ENCODE measurements at regions not wholly inside any gene's neighbourhood (a gene's known extent, or its start where the extent isn't known, plus 50 kb on each side); places are given as distances from the start of the nearest gene placed in this dataset.
A peak's percentile ranks its signal among the peaks of the same experiment; 100 is the strongest.
"Not testable (repeated sequence)": the region's sequence is repeated elsewhere in the genome, so short reads cannot be mapped to it uniquely, and the experiment has no call there.

DNA sequence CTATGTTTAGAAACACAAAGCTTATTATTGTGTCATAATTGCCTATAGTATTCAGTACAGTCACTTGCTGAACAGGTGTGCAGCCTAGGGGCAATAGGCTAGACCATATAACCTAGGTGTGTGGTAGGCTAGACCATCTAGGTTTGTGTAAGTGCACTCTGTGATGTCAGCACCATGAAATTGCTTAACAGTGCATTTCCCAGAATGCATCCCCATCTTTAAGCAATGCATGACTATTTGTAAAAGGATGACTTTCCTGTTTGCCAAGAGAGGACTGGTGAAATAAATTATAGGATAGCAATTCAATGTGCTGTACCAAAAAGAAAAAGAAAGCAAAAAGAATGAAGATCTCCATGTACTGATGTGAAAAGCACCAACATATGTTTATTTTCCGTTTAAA lies 288.7 kb upstream of the AUTS2 start:
- DNase-seq = no peak

DNA sequence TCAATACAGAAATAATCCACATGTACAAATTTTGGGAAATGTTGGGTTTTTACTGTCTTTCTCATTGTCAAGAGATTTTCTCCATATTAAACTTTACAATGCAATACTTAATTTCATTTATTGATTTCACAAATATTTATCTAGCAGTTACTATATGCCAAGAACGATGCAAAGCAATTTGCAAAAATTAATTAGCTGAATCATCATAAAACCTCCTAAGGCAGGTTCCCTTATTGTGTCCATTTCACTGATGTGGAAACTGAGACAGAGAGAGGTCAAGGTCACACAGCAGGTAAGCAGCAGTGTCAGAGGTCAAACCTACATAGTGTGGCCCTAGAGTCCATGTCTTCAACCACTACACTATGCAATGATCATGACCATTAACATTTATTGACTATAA lies 286.8 kb upstream of the AUTS2 start:
- no peak for DNase-seq

DNA sequence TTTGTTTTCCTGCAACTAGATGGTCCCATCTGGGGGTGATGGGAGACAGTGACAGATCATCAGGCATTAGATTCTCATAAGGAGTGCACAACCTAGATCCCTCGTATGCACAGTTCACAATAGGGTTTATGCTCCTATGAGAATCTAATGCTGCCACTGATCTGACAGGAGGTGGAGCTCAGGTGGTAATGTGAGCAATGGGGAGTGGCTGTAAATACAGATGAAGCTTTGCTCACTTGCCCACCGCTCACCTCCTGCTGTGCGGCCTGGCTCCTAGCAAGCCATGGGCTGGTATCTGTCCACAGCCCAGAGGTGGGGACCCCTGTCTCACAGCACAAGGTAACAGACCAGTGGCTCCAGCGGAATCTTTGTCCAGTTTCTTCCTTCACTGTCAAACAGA lies 284.4 kb upstream of the AUTS2 start:
- not testable (repeated sequence) for DNase-seq

DNA sequence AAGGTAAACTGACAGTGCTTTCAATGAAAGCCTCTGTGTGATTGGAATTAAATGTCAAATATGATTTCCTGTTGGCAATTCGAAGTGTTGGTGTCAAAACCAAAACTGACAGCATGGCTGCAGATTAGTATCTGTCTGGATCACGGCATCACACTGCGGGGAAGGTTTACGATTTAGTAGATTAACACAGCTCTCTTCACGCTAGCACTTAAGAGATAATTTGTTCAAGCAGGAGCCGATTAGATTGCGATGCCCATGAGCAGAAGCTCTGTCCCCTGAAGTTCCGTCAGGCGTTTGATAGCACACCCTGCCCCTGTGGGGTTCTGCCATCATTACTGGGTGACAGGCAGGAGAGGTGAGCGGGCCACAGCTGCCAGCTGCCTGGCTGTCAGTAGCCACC lies 279.5 kb upstream of the AUTS2 start:
- DNase-seq = no peak

DNA sequence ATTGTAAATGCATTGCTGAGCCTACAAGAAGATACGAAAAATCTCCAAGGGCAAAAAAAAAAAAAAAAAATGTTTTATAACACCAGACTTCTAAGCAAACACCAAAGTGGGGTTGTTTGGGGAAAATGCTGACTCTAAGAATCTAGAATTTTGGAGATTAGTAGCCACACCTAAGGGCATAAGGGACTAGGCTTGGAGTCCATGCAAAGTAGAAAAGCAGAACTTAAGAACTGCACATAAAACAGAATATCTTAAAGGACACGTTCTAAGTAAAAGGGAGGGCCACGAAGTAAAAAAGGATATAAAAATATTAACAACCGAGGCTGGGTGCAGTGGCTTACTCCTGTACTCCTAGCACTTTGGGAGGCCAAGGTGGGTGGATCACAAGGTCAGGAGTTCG lies 269.8 kb upstream of the AUTS2 start:
- DNase-seq = no peak

DNA sequence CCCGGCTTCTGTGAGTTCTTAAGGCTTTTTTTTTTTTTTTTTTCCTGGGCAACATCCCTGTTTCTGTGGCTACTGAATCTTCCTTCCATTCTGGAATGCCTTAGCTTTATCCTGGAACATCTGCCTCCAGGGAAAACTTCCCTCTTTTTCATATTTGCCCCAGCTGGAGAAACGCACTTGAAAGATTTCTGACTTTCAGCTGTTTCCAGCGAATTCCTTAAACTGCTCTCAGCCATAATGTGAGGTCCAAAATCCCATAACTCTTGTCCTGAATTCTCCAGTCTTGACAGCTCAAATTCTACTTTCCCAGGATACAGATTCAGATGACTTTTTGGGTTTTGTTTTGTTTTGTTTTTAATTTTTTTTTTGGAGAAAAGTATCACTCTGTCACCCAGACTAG lies 263.6 kb upstream of the AUTS2 start:
- DNase-seq = no peak

DNA sequence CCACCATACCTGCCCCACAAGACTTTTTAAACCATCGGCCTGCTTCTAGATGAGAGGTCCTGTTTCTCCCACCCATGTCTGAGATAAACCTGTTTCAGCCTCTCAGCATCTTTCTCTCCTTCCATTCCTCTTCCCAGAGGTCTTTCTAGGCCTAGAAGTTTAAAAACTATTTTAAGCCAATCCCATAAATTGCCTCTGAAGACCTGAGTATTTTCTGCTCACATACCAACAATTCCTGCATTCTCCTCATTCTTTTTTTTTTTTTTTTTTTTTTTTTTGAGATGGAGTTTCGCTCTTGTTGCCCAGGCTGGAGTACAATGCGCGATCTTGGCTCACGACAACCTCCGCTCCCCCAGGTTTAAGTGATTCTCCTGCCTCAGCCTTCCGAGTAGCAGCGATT lies 262.9 kb upstream of the AUTS2 start:
- no peak for DNase-seq

DNA sequence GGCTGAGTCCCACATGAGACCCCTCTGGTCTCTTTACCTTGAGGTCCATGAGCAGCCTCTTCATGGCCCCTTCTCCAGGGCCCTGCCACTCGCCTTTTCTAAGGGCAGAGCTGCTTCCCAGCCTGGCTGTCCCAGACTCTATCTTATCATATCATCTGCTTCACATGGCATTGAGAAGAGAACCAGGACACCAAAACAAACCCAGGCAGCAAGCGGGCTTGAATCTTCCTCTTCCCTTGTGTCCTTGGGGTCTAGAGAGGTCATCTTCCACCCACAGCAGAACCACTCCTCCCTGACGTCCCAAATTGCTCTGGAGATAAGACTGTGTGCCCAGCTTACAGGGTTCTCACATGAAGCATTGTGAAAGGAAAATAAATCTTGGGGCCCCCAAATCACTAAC lies 261.3 kb upstream of the AUTS2 start:
- no peak for DNase-seq

DNA sequence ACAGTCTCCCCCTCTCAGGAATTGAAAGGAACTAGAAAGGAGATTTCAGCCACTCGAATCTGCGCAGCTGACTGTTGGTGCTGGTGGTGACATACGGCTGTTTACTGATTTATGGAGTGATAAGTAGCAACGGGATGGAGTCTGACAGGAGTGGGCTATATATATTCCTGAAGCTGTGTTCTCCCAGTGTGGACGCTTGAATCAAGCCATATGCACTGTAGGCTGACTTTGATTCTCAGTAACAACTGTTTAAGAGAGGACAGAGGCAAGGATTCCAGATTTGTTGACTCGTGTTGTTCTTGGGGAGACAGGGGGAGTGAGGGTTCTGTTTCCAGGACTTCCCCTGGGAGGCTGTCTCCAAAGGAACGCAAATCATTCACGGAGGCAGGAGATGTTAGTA lies 260.1 kb upstream of the AUTS2 start:
- no peak for DNase-seq

DNA sequence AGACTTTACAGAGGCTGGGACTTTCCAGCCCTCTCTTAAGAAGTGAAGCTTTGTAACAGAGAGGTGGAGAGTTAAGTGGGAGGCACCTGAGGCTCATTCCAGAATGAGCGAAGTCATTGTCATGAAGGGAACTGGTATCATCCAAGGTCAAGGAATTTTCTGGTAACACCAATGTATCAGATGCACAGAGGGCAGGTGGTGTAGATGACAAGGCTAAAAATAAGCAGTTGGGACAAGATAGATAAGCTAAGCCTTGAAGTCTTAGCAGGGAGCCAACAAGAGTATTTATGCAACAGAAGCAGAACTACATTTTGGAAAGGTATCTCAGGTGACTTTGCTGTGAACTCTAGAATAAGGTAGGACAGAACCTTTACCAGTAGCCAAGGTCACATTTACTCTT lies 257.0 kb upstream of the AUTS2 start:
- no peak for DNase-seq

DNA sequence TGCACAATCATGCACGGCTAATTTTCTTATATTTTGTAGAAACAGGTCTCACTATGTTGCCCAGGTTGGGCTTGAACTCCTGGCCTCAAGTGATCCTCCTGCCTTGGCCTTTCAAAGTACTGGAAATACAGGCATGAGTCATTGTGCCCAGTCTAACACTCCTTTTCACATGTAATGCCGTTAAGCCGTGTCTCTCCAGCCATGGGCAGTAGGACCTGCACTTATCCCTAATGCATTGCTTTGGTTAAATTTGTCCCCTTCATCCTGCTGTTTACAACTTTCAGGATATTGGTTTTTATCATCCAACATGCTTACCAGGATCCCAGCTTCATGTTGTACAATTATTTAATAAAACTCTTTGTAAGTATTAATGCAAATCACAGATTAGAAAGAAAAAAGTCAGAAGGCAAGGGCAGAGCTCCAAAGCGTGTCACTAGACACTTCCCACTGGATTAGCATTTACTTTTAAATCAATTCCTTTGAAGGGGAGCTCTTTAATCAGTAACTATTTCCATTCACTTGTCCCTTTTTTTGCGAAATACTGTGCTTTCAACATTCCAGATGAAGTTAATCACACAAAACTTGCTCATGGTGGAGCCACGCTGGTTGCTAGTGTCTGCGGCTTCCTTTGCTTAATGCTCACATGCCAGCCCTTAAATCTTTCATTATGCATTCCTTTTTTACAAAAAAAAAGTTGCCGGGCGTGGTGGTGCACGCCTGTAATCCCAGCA lies 256.0 kb upstream of the AUTS2 start:
- DNase-seq = no peak

DNA sequence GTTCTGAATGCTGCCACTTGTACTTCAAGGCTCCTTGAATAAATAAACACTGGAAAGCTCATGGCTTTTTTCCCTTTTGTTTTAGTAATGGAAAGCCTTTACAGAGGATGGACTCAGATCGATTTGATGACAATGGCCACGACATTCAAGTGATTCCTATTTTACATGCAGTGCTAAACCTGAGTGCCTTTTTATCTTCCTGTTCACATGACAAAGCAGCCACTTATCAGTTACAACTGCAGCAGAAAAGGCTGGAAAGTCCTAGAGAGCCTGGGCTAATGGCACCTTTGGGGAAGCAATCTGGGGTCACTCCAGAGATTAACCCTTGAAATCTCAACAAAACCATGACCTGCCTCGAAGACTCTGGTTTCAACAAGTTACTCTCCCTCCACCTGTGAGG lies 249.0 kb upstream of the AUTS2 start:
- no peak for DNase-seq

DNA sequence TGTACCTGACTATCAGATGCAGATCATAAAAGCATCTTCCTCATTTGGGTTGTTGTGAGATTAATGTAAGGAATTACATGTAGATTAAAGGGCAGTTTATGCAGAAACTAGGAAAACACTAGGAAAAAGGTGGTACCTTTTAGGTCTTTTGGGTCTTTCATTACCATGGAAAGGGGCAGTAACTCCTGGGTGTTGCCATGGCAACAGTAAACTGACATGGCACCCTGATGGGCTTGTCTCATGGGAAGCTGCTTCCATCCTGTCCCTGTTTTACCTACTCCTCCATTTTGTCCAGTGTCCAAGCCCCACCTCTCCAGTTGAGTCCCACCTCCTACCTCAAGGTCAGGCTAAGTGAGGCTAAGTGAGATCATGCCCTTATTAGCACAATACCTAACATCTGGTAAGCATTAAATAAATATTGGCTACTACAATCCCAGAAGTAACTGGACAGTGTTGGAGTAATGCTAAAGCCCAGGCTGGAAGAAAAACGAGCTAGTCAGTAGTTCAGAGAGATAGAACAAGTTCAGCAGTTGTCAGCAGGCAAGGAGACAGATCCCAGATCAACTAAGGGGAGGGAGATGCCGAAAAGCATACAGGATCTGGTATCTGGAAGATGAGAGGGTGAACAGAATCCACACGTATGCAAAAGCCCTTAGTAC lies 240.0 kb upstream of the AUTS2 start:
- no peak for DNase-seq

DNA sequence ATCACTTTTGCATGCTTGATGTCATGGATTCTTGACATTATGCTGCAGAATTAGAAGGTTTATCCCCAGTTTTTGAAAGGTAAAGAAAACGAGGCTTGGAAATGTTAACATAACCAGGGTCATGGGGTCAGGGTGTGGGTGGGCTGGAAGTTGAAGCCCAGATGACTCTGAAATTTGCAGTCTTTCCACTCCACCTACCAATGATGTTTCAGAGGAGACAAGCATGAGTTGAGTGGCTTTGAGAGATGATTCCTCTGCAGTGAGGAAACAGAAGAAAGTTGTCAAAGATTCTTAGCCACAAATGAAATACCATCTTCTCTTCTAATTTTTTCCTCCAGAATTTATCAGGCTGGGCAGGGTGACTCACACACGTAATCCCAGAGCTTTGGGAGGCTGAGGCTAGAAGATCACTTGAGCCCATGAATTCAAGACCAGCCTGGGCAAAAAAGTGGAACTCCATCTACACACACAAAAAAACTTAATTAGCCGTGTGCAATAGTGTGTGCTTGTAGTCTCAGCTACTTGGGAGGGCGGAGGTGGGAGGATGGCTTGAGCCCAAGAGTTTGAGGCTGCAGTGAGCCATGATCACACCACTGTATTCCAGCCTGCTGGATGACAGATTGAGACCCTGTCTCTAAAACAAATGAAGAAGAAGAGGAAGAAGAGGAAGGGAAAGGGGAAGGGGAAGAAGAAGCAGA lies 239.1 kb upstream of the AUTS2 start:
- no peak for DNase-seq

DNA sequence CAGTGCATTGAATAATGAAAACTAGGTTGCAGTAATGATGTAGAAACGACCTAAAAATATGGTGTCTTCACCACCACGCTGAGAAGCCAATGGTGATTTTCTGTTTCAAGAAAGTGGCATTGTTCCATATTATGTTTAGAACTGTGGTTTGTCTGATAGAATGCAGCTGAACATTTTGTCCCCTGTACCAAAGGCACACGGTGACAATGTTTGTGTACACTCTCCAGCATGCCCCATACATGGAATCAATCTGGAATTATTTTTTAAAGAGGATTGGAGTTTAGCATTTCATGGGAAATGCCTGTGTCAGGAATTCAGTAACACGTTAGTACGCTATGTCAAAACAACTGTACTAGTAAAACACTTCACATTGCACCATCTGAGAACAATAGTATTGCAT lies 237.4 kb upstream of the AUTS2 start:
- no peak for DNase-seq

DNA sequence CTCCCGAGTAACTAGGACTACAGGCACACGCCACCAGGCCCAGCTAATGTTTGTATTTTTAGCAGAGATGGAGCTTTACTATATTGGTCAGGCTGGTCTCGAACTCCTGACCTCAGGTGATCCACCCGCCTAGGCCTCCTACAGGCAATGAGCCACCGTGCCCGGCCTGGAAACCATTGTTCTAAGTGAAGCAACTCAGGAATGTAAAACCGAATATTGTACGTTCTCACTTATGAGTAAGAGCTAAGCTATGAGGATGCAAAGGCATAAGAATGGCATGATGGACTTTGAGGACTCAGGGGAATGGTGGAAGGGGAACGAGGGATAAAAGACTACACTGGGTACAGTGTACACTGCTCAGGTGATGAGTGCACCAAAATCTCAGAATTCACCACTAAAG lies 235.1 kb upstream of the AUTS2 start:
- no peak for DNase-seq

DNA sequence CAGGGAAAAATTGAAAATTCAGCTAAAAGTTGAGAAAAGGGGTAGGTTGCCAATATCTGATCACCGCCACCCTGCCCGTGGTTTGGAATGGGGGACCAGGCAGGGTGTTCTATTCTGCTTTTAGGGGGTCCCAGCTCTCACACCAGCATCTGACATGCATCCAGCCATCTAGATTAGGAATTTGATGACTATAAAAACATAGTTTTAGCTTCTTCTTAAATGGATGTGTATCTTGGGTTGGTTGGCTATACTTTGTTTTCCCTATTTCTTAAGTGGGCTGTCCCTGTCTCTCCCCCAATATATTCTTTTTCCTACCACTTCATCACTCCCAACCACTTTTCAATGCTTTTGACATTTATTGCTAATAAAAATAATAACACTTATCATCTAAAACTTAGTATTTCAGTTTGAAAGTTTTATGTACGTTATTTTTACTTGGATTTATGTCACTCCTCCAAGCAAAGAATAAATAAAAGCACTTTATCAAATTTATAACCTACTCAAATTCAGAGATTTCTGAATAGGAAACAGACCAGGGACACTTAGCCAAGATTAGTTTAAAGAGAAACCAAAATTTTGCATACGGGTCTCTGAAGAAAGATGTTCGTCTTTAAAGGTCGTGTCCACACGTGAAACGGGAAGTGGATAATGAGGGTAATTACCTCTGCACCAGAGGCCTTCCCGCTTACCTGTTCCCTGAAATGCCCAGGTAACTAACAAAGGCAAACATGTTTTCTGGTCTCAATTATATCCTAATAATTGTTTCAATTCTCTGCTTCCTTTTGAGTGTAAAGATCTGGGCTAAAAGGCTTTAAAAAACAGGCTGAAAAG lies 233.2 kb upstream of the AUTS2 start:
- DNase-seq = no peak

DNA sequence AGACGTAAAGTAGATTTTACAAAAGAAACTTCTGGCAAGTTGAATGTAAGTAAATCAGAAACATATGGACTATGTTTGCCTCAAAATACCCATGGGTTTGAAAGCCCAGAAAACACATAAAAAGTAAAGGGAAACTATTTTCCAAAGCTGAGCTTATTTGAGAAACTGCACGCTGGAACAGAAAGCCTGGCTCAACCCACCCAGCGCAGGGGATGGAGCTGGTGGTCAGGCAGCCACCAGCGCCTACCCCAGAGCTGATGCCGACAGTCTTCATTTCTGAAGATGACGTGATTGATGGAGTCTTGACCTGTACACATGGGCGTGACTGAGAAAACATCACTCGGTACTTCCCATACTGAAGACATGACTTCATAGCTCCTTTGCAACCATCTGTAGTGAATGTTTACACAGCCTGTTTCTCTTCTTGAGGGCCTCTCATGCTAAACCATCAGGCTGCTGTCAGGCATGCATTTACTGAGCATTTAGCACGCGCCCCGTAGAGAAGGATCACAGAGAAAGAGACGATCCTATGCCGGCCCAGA lies 232.6 kb upstream of the AUTS2 start:
- no peak for DNase-seq

DNA sequence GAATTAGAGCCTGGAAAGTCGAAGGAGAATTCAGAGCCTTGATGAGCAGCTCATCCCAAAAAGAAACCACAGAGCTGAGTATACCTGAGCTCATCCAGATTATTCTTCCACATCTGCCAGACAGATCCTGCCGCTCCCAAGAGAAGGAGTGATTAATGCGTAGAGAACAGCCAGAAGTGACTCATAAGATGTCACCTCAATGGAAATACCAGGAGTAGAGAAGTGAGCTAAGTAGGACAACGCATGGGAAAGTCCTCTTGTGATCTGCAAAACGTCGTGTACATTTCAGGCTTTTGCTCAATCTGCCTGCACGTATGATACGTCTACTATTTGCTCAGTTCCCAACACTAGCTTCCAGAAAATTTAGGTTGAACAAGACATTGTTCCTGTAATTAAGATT lies 230.5 kb upstream of the AUTS2 start:
- no peak for DNase-seq

DNA sequence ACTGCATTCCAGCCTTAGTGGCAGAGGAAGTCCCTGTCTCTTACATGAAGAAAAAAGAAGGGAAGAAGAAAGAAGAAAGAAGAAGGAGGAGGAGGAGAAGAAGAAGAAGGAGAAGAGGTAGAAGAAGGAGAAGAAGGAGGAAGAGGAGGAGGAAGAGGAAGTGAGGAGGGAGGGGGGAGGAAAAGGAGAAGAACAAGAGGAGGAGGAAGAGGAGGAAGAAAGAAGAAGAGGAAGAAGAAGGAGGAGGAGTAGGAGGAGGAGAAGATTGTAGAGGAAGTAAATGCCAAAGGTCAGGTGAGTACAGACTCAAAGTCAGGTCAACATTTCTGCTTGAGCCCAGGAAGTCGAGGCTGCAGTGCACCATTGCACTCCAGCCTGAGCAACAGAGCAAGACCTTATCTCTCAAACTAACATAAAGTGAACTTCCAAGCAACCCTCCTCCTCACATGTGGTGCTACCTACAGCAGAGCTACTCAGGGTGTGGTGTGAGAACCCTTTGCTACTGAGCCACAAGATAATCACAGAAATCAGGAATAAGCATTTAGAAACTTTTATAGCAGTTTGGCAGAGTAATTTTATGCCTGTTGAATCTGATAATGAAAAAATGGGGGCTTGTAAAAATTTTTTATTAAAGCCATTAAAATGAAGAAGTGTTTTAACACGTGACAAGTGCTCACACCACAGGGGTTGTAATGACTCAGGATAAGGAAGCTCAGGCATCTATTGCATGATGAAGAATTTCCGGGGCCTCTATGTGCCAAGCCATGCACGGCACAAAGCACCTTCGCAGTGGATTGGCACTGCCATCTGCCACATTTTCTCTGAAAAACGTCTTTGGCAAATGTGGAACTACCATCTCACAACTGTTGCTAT lies 224.9 kb upstream of the AUTS2 start:
- peak in 1 of 2 donors; percentile 20 for DNase-seq

DNA sequence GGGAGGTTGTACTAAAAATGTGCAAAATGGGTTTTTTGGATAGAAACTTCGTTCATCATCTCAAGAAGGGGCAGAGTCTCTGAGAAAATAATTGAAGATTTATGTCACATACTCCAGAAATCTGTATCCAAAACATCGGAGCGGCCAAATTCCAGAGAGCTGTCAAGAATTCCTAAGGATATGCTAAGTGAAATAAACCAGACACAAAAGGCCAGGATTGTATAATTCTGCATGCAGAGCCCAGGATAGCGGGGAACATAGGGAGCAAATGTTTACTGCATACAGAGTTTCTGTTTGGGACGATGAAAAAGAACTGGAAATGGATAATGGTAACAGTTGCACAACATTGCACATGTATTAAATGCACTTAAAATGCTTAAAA lies 224.2 kb upstream of the AUTS2 start:
- DNase-seq = no peak

DNA sequence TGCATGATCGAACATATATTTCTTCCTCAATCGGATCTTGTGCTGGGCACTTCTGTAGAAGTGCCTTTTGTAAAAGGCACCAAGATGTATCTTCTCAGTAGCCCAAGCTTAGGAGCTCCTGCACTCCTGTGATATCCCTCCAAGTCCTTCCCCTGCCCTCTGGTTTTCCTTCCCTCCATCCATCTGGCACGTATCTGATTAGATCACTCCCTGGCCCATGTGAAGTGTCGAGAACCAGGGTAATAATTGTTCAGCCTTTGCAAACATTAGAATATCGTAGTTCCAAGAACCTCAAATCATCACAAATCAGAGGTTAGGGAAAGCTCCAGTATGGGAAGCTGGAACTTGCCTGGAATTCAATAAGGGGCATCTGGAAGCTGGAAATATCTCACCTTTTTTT lies 221.1 kb upstream of the AUTS2 start:
- DNase-seq = no peak
